Neural progenitor cell (in vitro differentiated cells): ENCODE measurements at regions not wholly inside any gene's neighbourhood (a gene's known extent, or its start where the extent isn't known, plus 50 kb on each side); places are given as distances from the start of the nearest gene placed in this dataset.

ENCODE experiments used
- DNase-seq: peaks from one replicate; pipeline ENCODE4 v3.0.0-alpha.2; 2016; ENCODE audit warnings: low spot score
- H2AFZ ChIP-seq: fragments of 200-600 bp; sonication (generic); replicated peaks from 2 replicates; pipeline ENCODE4 v1.6.1; 2016; ENCODE audit warnings: antibody characterized with exemption
- H3F3A ChIP-seq: fragments of 200-600 bp; sonication (generic); 2 replicates; pipeline ENCODE4 v1.6.1; 2016; ENCODE audit warnings: antibody characterized with exemption, low read depth
- H3K27ac ChIP-seq: fragments of 200-600 bp; sonication (generic); 2 replicates; pipeline ENCODE4 v1.5.1; 2016; ENCODE audit warnings: mild to moderate bottlenecking
- H3K27me3 ChIP-seq: fragments of 200-600 bp; sonication (generic); 2 replicates; pipeline ENCODE4 v1.6.1; 2016; ENCODE audit warnings: mild to moderate bottlenecking, moderate library complexity
- H3K36me3 ChIP-seq: fragments of 200-600 bp; sonication (generic); 2 replicates; pipeline ENCODE4 v1.5.1; 2016
- H3K4me1 ChIP-seq: fragments of 200-600 bp; sonication (generic); 2 replicates; pipeline ENCODE4 v1.6.1; 2016; ENCODE audit warnings: mixed run types
- H3K4me2 ChIP-seq: fragments of 200-600 bp; sonication (generic); 2 replicates; pipeline ENCODE4 v1.6.1; 2016
- H3K4me3 ChIP-seq: fragments of 200-600 bp; sonication (generic); 2 replicates; pipeline ENCODE4 v1.5.1; 2016
- H3K79me2 ChIP-seq: fragments of 200-600 bp; sonication (generic); 2 replicates; pipeline ENCODE4 v1.6.1; 2016; ENCODE audit warnings: low read depth
- H3K9ac ChIP-seq: fragments of 200-600 bp; sonication (generic); 2 replicates; pipeline ENCODE4 v1.6.1; 2016
- H3K9me3 ChIP-seq: fragments of 200-600 bp; sonication (generic); 2 replicates; pipeline ENCODE4 v1.5.1; 2016; ENCODE audit warnings: low read depth
- H4K20me1 ChIP-seq: fragments of 200-600 bp; sonication (generic); 2 replicates; pipeline ENCODE4 v1.6.1; 2016; ENCODE audit warnings: low read depth
- H3K27ac Mint-ChIP-seq: 3 replicates; pipeline ENCODE4 v1.8.0; 2021; ENCODE audit warnings: mixed read lengths
- H3K27me3 Mint-ChIP-seq: 2 replicates; pipeline ENCODE4 v1.8.0; 2022; ENCODE audit warnings: low read depth, mild to moderate bottlenecking, inconsistent platforms, moderate library complexity, mixed read lengths; ENCODE audit not compliant: insufficient read depth
- H3K36me3 Mint-ChIP-seq: 3 replicates; pipeline ENCODE4 v1.8.0; 2021; ENCODE audit warnings: mixed read lengths
- H3K4me1 Mint-ChIP-seq: 3 replicates; pipeline ENCODE4 v1.8.0; 2021; ENCODE audit warnings: mixed read lengths
- H3K4me3 Mint-ChIP-seq: 3 replicates; pipeline ENCODE4 v1.8.0; 2021; ENCODE audit warnings: mild to moderate bottlenecking, moderate library complexity, mixed read lengths
- H3K9me3 Mint-ChIP-seq: 3 replicates; pipeline ENCODE4 v1.8.0; 2020; ENCODE audit warnings: mixed read lengths
- CTCF ChIP-seq: fragments of 200-600 bp; sonication (generic); IDR thresholded peaks from 2 replicates; pipeline ENCODE4 v1.5.1; 2017; ENCODE audit warnings: antibody characterized with exemption, mild to moderate bottlenecking
- EZH2 ChIP-seq: fragments of 200-600 bp; sonication (generic); IDR thresholded peaks from 2 replicates; pipeline ENCODE4 v1.6.1; 2017; ENCODE audit warnings: antibody characterized with exemption, mild to moderate bottlenecking, moderate library complexity
- EZH2phosphoT487 ChIP-seq: fragments of 200-600 bp; sonication (generic); IDR thresholded peaks from 2 replicates; pipeline ENCODE4 v1.6.1; 2017; ENCODE audit warnings: antibody characterized with exemption

GRCh38 chr5:89097103-89097502, 214.1 kb upstream of the MEF2C start:
- H3K9me3 Mint-ChIP-seq, result no peaks in the 10 kb centered on the region
- H3K36me3 Mint-ChIP-seq, result no peaks in the 10 kb centered on the region
- Histone ChIP-seq H3K9ac (no peak overlapping the region), H3K79me2 (no peaks in the 10 kb centered on the region), H3K27ac (no peak overlapping the region), H4K20me1 (no peaks in the 10 kb centered on the region), H3K9me3 (no peaks in the 10 kb centered on the region), H3K4me3 (no peak overlapping the region), H3K4me1 (no peaks in the 10 kb centered on the region), H2AFZ (no peak overlapping the region), H3K36me3 (no peaks in the 10 kb centered on the region), H3K4me2 (no peak overlapping the region), H3F3A (no peaks in the 10 kb centered on the region), H3K27me3 (no peaks in the 10 kb centered on the region)
- peaks cover 7% of the 10 kb centered on the region for H3K4me1 Mint-ChIP-seq
- no peaks in the 10 kb centered on the region for H3K27me3 Mint-ChIP-seq
- H3K4me3 Mint-ChIP-seq, result no peak overlapping the region
- no peak overlapping the region for H3K27ac Mint-ChIP-seq
- no peak for TF ChIP-seq EZH2
- no peak for TF ChIP-seq EZH2phosphoT487
- DNase-seq, result no peak

GRCh38 chr5:89095341-89095740, 212.4 kb upstream of the MEF2C start:
- Histone ChIP-seq H3K79me2 (no peaks in the 10 kb centered on the region), H3K36me3 (no peaks in the 10 kb centered on the region), H3K27ac (no peak overlapping the region), H2AFZ (no peak overlapping the region), H3K4me2 (no peak overlapping the region), H3K27me3 (no peaks in the 10 kb centered on the region), H3F3A (no peaks in the 10 kb centered on the region), H3K4me1 (no peaks in the 10 kb centered on the region), H3K9ac (no peak overlapping the region), H3K9me3 (no peaks in the 10 kb centered on the region), H3K4me3 (no peak overlapping the region), H4K20me1 (no peaks in the 10 kb centered on the region)
- DNase-seq, result no peak
- Mint-ChIP-seq H3K27me3 (no peaks in the 10 kb centered on the region), H3K9me3 (no peaks in the 10 kb centered on the region), H3K27ac (no peak overlapping the region), H3K4me3 (no peak overlapping the region), H3K36me3 (no peaks in the 10 kb centered on the region), H3K4me1 (no peaks in the 10 kb centered on the region)
- no peak for TF ChIP-seq CTCF
- TF ChIP-seq EZH2phosphoT487, result no peak
- TF ChIP-seq EZH2, result no peak

DNA sequence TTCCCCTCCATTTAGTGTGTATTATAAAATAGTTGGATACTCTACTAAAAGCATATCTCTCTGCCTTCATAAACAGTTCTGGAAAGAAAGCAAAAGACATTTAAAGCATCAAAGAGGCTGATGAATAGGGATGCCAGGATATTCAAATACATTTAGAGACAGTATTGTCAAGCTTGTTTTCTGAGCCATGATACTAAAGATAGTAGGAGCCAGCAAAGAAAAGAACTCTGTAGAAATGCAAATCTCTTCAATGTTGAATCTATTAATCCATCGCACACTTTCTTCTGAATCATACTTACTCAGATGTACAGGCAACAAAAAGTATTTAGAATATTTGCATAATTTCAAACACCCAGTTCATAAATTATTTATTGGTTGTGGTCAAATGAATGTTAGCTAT, 207.1 kb upstream of the MEF2C start:
- Histone ChIP-seq H3K4me3 (no peak overlapping the region), H3K36me3 (no peaks in the 10 kb centered on the region), H2AFZ (no peak overlapping the region), H3K27ac (no peak overlapping the region), H3F3A (peaks cover 8% of the 10 kb centered on the region), H3K79me2 (no peaks in the 10 kb centered on the region), H3K9ac (no peak overlapping the region), H3K4me1 (peaks cover 15% of the 10 kb centered on the region), H4K20me1 (no peaks in the 10 kb centered on the region), H3K9me3 (no peaks in the 10 kb centered on the region), H3K4me2 (no peak overlapping the region), H3K27me3 (no peaks in the 10 kb centered on the region)
- Mint-ChIP-seq H3K27ac (no peak overlapping the region), H3K27me3 (no peaks in the 10 kb centered on the region), H3K4me3 (no peak overlapping the region), H3K9me3 (no peaks in the 10 kb centered on the region), H3K4me1 (peaks cover 11% of the 10 kb centered on the region), H3K36me3 (no peaks in the 10 kb centered on the region)
- no peak for TF ChIP-seq EZH2phosphoT487
- TF ChIP-seq EZH2, result no peak
- TF ChIP-seq CTCF, result no peak
- no peak for DNase-seq

DNA sequence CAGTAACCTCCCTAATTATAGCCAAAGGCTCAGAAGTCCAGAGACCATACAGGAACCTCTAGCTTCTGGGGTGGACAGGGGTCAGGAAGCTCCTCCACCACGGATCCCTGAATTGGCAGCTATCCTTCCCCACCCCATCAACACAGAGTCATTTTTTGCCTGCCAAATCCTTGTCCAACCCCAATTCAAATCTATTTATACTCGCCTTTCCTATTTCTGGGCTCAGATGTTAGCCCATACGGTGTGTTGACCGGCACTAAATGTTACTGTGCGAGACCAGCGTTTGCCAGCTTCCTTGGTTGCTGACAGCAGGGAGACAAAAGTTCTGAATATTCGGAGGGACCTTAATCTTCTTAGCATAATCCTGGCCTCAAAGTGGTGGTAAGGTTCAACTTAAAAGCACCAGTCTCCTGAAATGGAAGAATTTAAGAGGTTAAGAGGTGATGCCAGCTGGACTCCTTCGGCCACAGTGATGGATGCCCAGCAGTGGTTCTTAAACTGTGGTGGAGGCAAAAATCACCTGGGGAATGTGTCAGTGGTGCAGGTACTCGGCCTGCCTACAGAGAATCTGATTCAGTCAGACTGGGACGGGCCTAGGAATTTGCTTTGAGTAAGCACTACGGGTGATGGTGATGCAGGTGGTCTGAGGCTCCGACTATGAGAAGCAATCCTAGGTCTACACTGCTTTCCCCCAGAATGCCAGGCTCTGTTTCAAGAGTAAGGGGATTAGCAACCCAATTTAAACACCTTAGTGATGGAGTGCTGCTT, 204.8 kb upstream of the MEF2C start:
- no peaks in the 10 kb centered on the region for H4K20me1 ChIP-seq
- Mint-ChIP-seq H3K27ac (no peak overlapping the region), H3K27me3 (no peaks in the 10 kb centered on the region), H3K4me1 (peaks cover 11% of the 10 kb centered on the region), H3K9me3 (no peaks in the 10 kb centered on the region), H3K4me3 (no peak overlapping the region), H3K36me3 (no peaks in the 10 kb centered on the region)
- H3K79me2 ChIP-seq, result no peaks in the 10 kb centered on the region
- H3K4me1 ChIP-seq, result peaks cover 15% of the 10 kb centered on the region
- no peak overlapping the region for H3K4me3 ChIP-seq
- peaks cover 8% of the 10 kb centered on the region for H3F3A ChIP-seq
- H3K4me2 ChIP-seq, result no peak overlapping the region
- no peak overlapping the region for H2AFZ ChIP-seq
- H3K9me3 ChIP-seq, result no peaks in the 10 kb centered on the region
- no peaks in the 10 kb centered on the region for H3K36me3 ChIP-seq
- no peak overlapping the region for H3K27ac ChIP-seq
- no peak overlapping the region for H3K9ac ChIP-seq
- DNase-seq, result peak; percentile 33
- TF ChIP-seq EZH2phosphoT487, result no peak
- no peak for TF ChIP-seq EZH2
- H3K27me3 ChIP-seq, result no peaks in the 10 kb centered on the region
